GM06990 (cell line): ENCODE measurements at regions not wholly inside any gene's neighbourhood (a gene's known extent, or its start where the extent isn't known, plus 50 kb on each side); places are given as distances from the start of the nearest gene placed in this dataset.

Experiments
- DNase-seq: peaks from one replicate; pipeline ENCODE4 v3.0.0-alpha.2; 2011; ENCODE audit not compliant: insufficient read length; ENCODE audit errors: extremely low read depth
- H3K27me3 ChIP-seq: replicated peaks from 2 replicates; pipeline ENCODE4 v1.6.0; 2011; ENCODE audit warnings: low read length; ENCODE audit not compliant: control insufficient read depth, insufficient read depth
- H3K36me3 ChIP-seq: 2 replicates; pipeline ENCODE4 v1.5.1; 2011; ENCODE audit warnings: low read length; ENCODE audit not compliant: control insufficient read depth, insufficient read depth
- H3K4me3 ChIP-seq: replicated peaks from 2 replicates; pipeline ENCODE4 v1.5.1; 2011; ENCODE audit warnings: low read depth, mild to moderate bottlenecking, control low read depth, low read length
- TF ChIP-seq, protein P1 (sequence below): IDR thresholded peaks from 2 replicates; pipeline ENCODE4 v1.5.1; 2011; ENCODE audit warnings: low read length, control low read depth, mild to moderate bottlenecking, inconsistent platforms; ENCODE audit not compliant: insufficient read depth, poor library complexity, severe bottlenecking

- TF ChIP-seq, protein P1, sequence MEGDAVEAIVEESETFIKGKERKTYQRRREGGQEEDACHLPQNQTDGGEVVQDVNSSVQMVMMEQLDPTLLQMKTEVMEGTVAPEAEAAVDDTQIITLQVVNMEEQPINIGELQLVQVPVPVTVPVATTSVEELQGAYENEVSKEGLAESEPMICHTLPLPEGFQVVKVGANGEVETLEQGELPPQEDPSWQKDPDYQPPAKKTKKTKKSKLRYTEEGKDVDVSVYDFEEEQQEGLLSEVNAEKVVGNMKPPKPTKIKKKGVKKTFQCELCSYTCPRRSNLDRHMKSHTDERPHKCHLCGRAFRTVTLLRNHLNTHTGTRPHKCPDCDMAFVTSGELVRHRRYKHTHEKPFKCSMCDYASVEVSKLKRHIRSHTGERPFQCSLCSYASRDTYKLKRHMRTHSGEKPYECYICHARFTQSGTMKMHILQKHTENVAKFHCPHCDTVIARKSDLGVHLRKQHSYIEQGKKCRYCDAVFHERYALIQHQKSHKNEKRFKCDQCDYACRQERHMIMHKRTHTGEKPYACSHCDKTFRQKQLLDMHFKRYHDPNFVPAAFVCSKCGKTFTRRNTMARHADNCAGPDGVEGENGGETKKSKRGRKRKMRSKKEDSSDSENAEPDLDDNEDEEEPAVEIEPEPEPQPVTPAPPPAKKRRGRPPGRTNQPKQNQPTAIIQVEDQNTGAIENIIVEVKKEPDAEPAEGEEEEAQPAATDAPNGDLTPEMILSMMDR = no peak
- no peak for DNase-seq
- Histone ChIP-seq H3K27me3 (no peaks in the 10 kb centered on the region), H3K4me3 (no peak overlapping the region), H3K36me3 (no peaks in the 10 kb centered on the region)
Measured at GRCh38 chr1:239016337-239016736, 370.0 kb upstream of the CHRM3 start.

GRCh38 chr1:239011382-239011781 lies 375.0 kb upstream of the CHRM3 start:
- H3K27me3 ChIP-seq = no peaks in the 10 kb centered on the region

GRCh38 chr1:239008568-239008967 lies 377.8 kb upstream of the CHRM3 start:
- TF ChIP-seq, protein P1 = no peak
- no peaks in the 10 kb centered on the region for H3K36me3 ChIP-seq
- no peak for DNase-seq

More at GRCh38 chr1:239011382-239011781, 375.0 kb upstream of the CHRM3 start:
- H3K36me3 ChIP-seq = no peaks in the 10 kb centered on the region
- TF ChIP-seq, protein P1 = no peak
- DNase-seq = no peak
- no peak overlapping the region for H3K4me3 ChIP-seq

GRCh38 chr1:239006276-239006675 lies 380.1 kb upstream of the CHRM3 start:
- TF ChIP-seq, protein P1 = no peak
- Histone ChIP-seq H3K36me3 (no peaks in the 10 kb centered on the region), H3K4me3 (no peak overlapping the region), H3K27me3 (no peaks in the 10 kb centered on the region)
- DNase-seq = no peak

More at GRCh38 chr1:239008568-239008967, 377.8 kb upstream of the CHRM3 start:
- no peaks in the 10 kb centered on the region for H3K27me3 ChIP-seq
- H3K4me3 ChIP-seq = no peak overlapping the region

- DNase-seq = no peak
- TF ChIP-seq, protein P1 = no peak
- H3K4me3 ChIP-seq = no peak overlapping the region
- H3K27me3 ChIP-seq = no peaks in the 10 kb centered on the region
- H3K36me3 ChIP-seq = no peaks in the 10 kb centered on the region
Measured at GRCh38 chr1:238999944-239000343, 386.4 kb upstream of the CHRM3 start.

- H3K4me3 ChIP-seq = no peak overlapping the region
- TF ChIP-seq, protein P1 = no peak
- H3K27me3 ChIP-seq = no peaks in the 10 kb centered on the region
- DNase-seq = no peak
- H3K36me3 ChIP-seq = no peaks in the 10 kb centered on the region
Measured at GRCh38 chr1:238998577-238998976, 387.8 kb upstream of the CHRM3 start.
